NCI-H1436 (cell line): ENCODE measurements at regions not wholly inside any gene's neighbourhood (a gene's known extent, or its start where the extent isn't known, plus 50 kb on each side); places are given as distances from the start of the nearest gene placed in this dataset.

ENCODE experiments used
- DNase-seq: peaks from one replicate; lab custom pipeline; 2025; lab: John Stamatoyannopoulos, UW

DNA sequence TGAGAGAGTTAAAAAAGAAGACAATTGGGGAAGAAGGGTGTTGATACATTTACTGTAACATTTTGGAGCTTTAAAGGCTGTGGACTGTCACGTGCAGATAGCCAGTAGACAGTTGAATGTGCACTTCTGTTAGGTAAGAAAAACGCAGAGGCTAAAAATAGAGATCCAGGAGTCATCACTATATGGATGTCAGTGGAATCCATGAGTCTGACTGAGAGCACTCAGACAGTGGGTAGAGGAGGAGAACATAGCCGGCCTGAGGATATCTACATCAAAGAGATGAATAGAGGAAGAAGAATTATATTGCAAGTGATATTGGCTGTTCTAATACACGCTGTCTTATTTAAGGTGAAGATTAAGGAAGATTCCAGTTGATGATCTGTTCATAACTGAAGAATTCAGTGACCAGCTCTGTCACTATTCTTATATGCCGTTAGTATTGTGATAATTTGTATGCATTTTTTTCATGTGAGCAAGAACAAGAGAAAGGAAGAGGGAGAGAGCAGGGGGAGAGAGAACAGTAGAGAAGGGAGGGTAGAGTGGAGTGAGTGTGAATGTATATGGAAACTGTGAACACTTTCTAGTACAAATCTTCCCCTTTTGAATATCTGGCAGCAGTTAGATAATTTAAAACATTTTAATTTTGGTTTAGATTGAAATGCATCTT is 344.8 kb downstream of the CHRM3 start:
- DNase-seq, result no peak

DNA sequence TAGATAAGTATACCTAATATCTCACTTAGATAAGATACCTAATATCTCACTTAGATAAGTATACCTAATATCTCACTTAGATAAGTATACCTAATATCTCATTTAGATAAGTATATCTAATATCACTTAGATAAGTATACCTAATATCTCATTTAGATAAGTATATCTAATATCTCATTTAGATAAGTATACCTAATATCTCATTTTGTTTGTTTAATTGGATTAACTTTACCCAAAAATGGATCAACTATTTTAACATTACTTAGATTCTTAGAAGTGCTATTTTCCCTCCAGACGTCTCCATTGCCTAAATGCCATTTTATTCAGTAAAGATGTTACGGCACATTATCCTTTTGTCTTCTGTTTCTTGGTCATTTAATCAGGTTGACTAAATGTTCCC is 346.4 kb downstream of the CHRM3 start:
- DNase-seq, result no peak

DNA sequence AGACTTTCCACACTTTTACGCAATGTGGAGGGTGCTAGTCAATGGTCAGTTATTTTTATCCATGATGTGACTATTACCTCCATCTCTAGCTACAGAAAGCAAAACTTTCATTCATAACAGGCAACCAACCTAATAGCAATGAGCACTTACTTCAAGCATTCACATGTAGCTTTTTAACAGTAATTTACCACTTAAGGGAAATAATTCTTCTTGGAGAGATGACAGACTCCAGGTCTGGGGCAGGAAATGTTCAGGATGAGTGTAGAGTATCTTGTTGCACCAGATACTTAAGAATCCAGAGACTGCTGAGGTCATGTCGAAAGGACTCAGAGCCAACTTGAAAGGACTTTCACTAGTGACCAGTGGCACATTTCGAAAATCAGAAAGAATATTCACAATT is 347.6 kb downstream of the CHRM3 start:
- DNase-seq, result peak; percentile 36

DNA sequence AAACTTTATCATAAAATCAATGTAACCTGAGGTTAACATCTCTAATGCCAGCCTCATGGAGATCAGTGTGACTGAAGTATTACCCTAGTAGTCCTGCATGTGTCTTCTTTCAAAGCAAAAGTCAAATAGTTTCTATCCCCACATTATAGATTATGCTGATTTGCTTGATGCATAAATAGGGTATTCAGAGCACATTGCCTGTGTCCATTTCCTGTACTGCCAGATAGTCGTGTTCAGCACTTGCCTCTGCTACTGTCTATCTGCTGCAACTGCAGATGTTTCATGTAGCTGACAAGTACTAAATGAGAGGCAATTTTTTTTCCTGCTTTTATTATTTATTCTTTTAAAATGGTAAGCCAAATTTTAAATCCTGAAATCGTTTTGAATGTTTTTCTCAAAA is 348.7 kb downstream of the CHRM3 start:
- no peak for DNase-seq

DNA sequence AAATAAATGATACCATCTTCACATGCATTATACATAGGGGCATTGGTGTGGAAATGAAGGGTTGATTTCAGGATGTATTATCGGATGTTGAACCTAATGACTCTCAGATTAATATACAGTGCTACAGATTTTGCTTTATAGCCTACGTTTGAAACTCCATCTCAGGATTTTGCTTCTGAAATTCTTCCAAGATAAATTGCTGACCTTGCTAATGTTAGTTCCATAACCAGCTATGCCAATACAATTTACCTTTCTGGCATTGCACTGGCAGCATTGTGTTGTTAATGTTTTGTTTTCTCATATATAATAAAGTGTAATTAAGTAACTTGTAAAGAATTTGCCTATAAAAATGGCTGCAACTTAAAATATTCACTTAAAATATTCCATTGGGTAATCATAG is 350.1 kb downstream of the CHRM3 start:
- no peak for DNase-seq

DNA sequence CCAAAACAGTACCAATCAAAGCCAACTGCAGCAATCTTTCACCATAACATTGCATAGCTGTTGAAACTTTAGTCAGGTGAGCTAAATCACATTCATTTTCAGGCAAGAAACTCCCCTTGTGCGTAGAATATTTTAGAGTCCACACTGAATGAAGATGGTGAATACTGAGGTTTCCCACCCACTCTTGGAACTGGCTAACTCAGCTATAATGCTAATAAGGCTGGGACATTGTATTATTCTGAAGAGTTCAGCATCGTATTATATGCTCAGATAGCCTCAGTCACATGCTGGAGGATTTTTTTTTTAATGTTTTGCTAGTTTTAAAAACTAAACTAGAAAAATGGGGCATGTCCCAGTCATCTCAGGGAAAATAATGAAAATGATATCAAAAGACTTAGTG is 352.3 kb upstream of the FMN2 start:
- no peak for DNase-seq

DNA sequence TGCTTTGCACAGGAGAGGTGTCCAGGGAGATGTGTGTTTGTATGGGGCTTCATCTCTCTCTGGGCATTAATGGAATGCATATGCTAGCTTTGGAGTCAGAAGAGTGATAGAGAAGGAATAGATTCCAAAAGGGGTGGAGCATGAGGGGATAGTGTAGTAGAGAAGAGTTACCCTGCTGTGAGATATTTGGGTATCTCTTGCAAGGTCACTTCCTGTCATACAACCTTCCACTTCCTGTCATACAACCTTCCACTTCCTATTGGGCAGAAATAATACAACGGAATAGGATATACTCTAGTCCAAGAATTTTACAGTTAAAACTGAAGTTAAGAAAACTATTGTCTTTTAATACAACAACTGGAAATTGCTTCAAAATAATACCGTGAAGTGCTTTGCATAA is 351.8 kb upstream of the FMN2 start:
- no peak for DNase-seq

DNA sequence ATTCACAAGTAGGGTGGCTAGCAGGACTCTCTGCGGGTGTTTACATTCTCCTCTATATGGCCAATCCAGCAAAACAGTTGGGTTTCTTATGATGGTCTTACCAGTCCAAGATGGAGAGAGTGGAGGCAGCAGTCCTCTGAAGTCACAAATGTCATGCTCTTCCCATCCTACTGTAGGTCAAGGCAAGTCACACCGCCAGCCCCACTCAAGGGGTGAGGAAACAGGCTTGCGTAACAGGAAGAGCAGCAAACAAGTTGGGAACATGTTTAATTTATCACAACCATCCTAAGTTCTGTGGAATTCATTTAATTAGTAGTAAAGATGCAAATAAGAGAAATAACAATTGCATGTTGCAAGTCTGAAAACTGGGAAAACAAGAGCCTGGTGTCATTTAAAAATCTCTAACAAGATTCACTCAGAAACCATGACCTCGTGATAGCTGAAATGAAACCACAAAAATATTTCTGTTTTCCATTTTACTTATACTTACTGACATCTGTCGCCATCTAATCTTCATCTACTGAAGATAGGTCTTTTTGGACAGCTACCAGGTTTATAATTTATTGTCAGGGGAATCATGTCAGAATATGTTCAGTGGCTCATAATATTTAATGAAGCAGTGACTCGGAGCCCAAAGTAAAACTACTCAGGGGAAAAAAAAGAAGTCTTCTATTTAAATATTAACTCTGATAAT is 349.1 kb upstream of the FMN2 start:
- no peak for DNase-seq

DNA sequence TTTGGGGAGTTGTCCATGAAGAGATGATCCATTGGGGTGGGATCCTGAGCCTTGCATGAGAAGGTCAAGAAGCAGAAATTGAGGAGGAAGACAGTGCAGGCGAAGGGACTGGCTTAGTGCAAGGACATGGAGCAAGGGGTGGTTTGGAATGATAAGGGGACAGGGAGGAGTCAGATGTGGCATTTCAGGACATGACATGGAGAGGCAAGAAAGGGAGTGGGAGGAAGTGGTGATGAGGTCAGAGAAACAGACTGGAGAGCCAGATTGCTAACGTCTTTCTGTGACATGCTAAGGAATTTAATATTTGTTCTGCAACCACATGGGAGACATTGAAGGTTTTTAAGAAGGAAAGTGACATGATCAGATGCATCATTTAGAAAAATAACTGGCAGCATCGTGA is 346.8 kb upstream of the FMN2 start:
- no peak for DNase-seq

DNA sequence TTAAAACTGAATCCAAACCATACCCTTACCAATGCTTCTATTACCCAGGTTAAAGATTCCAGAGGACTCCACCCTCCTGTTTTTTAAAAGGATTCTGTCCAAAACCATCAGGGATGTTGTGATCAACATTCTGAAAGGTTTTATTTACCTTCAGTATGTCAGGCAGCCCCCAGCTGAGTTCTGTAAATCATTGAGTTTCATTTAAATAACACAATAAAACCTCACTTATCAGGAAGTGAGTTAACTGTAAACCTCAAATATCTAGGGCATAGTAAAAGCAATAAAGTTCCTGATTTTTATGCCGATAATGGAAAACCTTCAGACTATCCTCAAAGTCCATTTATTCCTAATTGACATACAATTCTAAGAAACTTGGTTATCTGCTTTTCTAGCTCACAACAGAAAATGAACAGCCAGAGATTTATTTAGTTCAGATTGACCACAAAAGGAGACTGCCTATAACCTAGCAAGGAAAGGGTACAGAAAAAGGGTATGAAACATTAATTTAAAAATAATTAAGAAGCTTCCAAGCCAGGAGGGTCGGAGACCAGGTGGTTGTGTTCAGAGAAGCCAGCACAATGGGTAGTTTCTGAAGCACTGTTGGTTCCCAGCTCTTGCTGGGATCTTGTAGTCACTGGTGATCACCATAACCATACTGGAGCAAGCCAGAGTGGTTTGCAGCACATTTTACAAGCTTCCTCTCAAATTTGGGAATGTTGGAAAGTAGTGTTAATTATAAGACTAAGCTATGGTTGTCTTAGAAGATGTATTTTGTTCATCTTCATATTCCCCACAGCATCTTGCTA is 336.4 kb upstream of the FMN2 start:
- no peak for DNase-seq

DNA sequence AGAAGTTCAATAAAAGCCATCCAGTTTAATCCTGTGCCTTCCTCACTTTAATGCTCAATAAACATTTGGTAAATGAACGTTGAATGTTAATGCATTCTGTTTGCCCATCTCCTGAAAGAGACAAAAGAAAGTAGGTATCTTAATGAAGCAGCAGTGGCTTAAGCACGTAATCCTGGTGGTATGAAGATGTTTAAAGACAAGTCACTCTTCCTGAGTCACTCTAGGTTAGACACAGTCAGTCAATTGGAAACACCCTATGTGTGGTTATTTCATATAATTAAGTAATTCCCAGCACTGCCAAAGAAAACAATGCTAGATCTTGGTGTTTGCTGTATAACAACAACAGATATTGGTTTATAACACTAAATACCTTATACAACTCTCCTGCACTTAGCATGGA is 334.0 kb upstream of the FMN2 start:
- DNase-seq, result no peak

DNA sequence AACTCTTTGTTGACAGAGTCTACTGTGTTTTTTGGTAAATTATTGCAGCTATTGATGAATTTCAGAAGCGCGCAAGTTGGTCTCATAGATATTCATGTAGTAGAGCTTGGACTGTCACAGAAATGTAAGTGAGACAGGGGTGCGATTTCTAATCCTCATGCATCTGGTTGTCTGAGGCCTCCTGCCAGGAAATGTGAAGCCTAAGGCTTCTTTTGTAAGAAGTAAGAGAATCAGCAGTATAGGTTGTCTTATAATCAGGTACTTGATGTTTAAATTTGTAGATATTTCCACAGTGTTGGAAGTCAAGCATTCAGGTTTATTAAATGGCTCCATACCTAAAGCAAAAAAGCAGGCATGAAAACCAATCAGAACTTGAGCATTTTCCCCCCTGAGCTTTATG is 332.9 kb upstream of the FMN2 start:
- no peak for DNase-seq

DNA sequence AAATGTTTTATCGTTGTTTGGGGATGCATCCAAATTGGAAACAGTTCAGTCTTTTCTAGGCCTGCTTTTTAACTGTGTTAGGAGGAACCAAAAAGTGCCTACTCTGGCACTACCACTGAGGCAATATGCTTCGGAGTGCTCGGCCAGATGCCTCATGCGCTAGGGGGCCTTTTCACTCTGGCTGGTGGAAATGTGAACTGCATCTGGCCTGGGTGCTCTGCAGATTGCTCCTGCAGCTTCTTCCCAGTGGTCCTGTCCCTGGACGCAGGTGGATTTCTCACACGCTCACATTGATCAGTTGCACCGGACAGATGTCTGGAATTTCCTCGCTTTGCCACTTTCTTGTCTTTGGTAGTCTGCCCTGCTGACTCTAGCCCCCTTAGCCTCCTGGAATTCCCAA is 330.2 kb upstream of the FMN2 start:
- no peak for DNase-seq

DNA sequence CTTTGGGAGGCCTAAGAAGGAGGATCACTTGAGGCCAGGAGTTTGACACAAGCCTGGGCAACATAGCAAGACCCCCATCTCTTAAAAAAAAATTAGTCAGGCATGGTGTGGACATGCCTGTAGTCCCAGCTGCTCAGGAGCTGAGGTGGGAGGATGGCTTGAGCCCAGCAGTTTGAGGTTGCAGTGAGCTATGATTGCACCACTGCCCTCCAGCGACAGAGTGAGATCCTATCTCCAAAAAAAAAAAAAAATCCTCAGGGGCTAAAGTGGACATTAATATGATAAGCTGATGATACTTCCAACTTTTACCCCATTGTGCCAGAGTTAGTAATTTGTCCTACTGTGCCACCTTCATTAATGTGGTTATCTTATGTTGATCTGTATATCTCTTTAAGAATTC is 327.8 kb upstream of the FMN2 start:
- DNase-seq, result no peak

DNA sequence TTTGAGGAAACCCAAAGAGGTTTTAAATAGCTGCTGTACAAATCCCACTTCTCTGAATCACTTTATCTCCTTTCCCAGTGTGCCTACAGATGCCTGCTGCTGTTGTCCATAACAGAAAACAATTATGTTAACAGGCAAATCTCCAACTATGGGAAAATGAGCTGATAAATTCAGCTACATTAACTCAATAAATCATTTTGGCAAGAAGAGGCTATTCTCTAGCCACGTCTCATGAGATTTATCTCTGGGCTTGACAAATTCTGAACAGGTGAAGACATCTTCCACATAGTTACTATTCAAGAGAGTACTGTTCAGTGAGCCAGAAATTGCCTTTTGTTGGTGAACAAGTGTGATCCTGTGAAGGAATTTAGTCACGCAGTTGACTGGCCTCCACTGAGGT is 327.1 kb upstream of the FMN2 start:
- DNase-seq, result no peak

DNA sequence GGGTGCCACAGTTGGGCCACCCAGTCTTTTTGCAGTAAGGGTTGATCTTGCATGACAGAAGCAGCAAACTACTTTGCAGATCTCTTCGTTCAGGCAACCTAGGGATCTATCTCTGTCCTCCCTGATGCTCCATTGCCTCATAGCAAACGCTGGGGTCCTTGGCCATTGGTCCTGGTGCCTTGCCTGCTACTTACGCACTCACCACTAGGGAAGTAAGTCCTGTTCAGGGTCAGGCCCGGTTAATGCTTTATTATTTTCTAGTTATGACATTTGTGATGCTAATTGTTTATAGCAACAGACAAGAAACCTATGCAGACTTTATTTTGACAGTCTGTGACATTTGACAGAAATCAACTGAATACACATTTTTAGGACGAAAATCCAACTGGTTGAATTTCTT is 326.5 kb upstream of the FMN2 start:
- DNase-seq, result no peak

DNA sequence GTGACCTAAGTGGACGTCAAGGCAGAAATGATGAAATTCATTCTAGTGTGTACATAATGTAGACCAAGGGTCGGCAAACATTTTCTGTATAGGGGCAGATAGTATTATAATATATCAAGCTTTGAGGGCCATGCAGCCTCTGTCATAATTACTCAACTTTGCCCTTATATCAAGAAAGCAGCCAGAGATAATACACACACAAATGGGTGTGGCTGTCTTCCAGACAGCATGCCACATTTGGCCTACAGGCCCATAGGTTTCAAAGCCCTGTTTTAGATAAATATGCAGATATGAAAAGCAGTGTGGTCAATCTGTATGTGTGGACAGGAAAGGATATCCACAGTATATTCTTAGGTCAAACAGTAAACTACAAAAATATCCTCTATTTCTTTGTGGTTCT is 320.1 kb upstream of the FMN2 start:
- DNase-seq, result no peak

DNA sequence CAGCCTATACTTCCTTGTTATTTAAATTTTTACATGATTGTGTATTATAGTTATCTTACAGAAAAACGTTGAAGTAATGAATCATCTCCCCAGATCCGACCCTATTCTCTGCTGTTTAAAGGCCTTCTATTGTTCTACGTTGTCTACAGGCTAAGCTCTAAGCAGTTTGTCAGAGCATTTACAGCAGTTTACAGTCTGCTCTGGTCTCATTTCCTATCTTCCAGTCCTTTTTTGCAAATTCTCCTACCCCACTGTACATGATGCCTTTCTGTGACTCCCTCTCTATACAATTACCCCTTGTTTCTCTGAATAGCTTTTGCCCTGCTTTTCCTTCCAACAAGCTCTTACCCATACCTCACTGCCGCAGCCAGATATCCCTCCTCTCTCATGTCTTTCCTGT is 319.2 kb upstream of the FMN2 start:
- no peak for DNase-seq

DNA sequence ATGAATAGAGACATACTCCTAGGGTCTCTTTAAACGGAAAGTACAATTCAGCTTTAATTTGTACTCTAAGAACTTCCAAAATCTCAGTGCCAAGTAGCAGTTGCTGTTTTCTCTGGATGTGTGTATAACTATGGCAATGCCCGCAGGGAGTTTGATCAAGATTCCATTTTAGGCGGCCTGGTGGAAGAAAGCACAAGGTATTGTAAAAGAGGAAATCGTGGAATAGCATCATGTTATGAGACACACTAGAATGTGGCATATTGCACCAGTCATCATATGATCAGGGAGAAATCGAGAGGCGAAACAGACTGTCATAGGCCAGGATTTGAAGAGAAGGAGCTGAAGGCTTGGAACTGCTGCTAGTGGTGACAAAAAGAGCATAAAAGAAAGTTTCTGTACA is 316.2 kb upstream of the FMN2 start:
- no peak for DNase-seq

DNA sequence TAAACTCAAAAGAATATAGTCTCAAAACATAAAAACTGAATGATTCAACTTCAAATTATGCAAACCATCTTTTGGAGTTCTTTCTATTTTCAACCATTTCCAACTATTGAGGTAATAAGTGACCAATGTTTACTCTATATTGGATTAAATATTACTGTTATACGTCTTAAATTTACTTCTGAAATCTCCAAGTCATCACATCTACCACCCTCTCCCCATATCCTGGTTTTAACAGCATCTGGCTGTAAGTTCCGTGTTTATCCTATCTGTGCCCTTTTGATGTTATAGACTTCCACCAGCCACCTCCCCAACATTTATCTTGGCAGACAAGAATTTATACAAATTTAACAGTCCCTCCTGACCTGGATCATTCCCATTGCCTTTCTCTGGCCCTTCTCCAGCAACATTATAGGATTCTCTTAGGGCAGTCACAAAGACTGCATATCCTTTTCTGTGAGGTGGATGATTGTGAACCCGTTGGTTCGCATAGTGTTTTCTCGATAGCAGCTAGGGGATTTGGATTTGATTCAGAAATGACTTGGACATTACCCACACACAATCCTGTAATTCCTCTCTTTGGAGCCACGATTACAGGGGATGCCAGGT is 313.4 kb upstream of the FMN2 start:
- DNase-seq, result no peak

DNA sequence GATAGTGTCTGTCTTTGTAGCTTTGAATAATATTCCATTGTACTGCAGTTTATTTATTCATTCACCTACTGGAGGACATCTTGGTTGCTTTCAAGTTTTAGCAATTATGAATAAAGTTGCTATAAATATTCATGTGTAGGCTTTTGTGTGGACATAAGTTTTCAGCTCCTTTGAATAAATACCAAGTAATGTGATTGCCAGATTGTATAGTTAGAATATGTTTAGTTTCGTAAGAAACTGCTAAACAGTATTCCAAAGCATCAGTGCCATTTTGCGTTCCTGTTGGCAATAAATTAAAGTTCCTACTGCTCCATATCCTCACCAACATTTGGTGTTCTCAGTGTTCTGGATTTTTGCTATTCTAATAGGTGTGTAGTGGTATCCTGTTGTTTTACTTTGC is 311.7 kb upstream of the FMN2 start:
- no peak for DNase-seq

DNA sequence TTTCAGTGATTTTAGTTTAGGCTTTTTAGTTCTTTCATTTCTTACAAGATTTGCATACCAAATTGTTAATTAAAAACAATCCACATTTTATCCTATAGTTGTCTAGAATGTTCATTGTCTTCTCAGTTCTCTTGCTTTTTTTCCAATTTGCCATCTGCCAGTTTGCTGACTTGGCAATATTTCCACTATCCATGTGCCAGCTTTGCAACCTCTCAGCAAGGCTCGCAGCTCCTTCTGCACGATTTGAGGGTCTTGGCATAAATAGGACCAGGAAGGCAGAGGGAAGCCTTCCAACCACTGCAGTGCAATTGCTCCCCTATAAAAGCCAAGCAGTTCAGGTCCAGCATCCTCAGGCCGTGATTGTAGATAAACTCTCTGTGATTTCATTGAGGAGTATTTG is 306.8 kb upstream of the FMN2 start:
- DNase-seq, result no peak

DNA sequence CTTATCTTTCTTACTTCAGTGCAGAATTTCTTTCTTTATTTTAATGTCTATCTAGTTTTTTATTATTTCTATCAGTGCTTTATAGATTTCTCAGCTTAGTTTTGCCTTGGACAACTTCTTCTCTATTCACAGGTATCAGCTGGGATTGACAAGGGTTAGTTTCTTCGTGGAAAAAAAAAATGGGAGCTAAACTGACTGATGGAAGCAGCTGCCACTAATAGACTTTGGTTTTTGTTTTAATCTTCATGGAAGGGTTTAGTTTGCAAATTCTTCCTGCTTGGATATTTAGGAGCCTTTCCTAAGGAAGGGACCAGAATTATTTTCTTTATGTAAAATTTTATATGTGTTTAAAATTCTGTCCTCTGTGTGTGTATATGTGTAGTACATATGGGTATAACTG is 306.1 kb upstream of the FMN2 start:
- DNase-seq, result no peak
